Ammon's horn (tissue), 1 donor: ENCODE measurements at regions not wholly inside any gene's neighbourhood (a gene's known extent, or its start where the extent isn't known, plus 50 kb on each side); places are given as distances from the start of the nearest gene placed in this dataset.
"Not testable (repeated sequence)": the region's sequence is repeated elsewhere in the genome, so short reads cannot be mapped to it uniquely, and the experiment has no call there.

Experiments used
- DNase-seq: peaks from one replicate; pipeline ENCODE4 v3.0.0-alpha.2; 2016; ENCODE audit warnings: low spot score

DNA sequence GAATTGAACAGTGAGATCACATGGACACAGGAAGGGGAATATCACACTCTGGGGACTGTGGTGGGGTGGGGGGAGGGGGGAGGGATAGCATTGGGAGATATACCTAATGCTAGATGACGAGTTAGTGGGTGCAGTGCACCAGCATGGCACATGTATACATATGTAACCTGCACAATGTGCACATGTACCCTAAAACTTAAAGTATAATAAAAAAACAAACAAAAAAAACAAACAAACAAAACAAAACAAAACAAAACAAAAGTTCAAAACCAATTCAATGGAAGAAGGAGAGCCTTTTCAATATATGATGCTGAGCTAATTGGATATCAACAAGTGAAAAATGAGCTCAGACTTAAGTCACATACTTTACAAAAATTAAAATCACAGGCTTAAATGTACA, 592.8 kb downstream of the CBLN4 start:
- DNase-seq: not testable (repeated sequence)

DNA sequence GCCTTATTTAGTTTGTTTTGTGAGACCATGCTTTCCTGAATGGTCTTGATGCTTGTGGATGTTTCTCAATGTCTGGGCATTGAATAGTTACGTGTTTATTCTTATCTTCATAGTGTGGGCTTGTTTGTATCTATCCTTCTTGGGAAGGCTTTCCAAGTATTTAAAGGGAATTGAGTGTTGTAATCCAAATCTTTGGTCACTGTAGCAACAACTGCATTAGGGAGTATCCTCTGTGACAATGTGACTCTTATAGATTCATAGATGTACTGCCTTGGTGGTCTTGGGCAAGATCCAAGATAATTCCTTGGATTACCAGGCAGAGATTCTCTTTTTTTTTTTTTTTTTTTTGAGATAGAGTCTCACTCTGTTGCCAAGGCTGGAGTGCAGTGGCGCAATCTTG, 598.4 kb downstream of the CBLN4 start:
- DNase-seq: no peak

DNA sequence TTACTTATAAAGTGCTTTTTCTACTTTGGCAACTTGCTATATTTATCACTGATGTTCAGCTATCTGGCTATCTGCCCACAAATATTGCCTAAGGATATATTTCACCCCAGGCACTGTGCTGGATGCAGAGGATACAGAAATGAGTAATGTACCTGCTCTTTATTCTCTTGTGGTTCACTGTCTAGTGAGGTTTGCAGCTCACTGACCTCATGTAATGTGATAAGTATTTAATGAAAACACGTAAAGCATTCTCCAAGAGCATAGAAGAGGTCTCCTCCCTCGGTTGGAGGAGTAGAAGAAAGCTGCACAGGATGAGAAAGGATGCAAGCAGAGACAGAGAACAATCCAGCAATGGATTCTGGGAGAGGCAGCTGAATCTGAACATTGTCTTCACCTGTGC, 610.7 kb downstream of the CBLN4 start:
- DNase-seq: no peak

DNA sequence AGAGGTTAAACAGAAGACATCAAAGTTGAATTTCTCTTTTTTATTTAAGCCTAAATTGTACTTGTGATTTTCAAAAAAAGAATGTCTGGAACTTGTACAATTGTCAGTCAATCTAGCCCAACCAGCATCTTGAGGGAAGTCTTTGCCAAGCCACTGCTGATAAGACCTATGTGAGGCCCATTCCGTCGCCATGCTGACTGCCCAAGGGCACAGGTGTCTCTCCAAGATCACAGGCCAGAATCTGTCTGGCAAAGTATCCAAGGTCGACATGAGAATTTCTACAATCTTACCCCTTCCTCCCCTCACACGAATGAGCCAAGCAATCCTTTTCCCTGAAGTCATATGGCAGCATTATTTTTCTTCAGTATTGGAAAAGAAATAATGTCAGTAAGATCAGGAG, 614.5 kb downstream of the CBLN4 start:
- no peak for DNase-seq

DNA sequence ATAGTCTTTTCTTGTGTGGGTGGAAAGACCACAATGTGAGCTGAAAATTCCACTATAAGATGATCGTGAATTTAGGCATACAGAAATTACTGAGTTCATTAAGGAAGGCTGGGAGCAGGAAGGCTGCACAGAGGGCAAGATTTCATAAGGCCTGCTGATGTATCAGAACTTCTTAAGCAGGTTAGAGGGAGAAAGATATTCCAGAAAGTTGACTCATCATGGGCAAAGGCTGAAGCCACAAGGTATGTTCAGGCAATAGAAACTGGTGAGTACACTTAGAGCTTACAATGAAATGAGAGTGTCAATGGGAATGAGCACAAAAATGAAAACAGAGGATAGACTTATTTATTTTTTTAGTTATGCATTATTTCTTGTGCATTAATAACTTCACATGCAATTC, 618.6 kb downstream of the CBLN4 start:
- DNase-seq: no peak

DNA sequence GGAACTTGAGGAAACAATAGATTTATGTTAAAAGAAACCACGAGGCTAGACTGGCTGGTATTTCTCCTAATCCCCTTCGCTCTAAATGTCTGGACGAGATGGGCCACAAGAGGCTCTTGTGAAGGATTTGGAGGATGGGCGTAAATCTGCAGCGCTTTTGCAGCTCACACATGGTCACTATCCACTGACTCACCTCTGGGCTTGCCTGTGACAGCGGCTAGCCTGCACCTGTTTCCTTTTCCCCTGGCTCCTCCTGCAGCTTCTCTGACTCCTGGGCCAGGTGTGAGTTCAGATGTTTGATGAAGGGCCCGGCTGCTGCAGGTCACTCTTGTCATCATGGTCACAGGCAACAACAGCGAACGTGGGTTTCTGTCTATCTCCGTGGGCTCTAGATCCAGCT, 629.4 kb downstream of the CBLN4 start:
- no peak for DNase-seq

DNA sequence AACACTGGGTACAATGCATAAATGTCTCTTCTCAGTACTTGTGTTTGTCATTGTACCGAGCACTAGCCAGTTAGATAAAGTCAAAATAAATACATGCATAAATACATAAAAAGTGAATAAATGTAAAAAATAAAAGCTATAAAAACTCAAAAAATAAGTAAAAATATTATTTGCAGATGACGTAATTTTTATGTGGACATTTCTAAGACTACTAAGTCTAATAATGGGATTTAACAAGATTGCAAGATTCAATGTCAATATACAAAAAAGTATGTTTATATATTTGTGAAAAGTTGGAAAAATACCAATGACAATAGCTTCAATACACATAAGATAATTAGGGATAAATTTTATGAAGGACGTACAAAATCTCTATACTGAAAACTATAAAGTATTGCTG, 639.6 kb downstream of the CBLN4 start:
- DNase-seq: no peak

DNA sequence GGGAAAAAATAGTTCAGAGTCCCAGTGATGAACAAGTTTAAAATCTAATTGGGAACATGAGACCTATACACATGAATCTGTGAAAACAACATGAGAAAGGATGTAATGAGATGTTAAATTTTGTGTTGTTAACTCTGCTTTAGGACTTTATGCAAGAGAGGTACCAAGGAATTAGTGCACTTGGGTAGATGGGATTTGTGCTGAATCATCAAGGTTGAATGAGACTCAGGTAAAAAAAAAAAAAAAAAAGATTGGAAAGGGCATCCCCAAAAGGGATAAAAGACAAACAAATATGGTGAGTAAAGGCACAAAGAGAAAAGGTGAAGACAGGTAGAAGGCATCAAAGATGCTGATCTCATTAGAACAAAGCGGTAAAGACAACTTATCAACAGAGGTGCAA, 644.4 kb downstream of the CBLN4 start:
- DNase-seq: no peak

DNA sequence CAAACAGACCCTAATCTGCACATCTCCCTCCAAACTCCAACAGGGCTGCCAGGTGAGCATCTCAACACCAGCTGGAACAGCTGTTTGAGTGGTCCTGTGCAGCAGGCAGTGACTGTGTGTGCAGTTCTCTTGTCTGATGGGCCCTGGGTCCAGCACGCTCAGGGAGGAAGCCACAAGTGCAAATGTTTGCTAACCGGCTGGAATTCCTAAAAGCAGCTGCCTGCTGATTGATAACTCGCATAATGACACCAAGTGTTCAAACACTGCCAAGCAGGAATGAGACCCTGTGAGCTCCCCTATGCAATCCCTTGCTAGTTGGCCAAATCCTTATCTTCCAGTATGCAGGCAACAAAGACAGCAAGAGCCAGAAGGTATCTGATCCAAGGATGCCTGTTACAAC, 650.6 kb downstream of the CBLN4 start:
- DNase-seq: no peak

DNA sequence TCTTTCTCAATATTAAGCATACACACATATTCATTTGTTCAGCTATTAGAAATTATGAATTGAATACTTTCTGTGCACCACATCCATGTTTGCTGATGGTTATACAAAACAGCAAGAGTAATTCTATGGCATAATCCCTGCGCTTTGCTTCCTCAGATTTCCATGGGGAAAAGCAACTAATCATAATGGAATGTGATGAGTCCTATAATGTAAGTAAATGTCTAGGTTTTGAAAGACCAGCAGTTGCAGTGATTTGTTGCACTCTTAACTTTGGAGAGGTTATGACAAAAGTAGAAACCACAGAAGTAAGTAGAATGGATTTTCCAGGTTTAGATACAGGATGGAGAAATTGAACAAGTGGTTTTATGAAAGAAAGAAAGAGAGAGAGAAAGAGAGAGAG, 652.1 kb downstream of the CBLN4 start:
- no peak for DNase-seq

DNA sequence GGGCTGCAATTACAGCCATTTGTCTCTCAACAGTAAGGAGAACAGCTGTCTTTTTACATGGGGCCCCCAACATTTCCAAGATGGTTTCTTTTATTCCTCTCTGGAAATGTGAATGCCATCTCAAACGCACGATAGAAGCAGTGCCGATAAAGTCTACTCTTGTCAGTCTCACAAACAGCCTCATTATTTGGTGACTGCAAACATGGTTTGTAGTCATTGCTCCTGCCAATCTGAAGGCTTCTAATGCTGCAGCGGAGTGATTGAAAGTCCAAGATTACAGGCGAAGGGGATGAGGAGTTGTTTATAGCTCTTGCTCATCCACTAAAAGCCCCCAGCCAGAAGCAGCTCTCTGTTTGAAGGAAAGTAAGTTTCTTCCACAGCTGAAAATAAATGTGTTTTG, 657.1 kb downstream of the CBLN4 start:
- DNase-seq: no peak

DNA sequence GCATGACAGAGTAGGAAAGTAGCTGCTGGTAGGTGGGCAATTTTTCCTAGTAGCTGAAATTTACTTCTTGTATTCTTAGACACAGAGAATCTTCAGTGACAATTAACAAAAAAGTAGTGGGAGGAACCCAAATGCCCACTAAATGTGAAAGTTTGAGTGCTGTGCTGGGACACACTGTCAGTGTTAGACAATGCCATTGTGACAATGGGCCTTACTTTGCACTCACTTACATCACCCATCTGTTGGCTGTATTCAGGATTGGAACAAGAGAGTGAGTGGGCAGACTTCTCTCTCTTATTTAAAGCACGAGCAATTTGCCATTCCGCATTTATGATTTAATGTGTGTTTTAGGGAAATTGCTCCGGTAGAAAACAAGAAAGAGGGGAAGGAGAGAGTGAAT, 662.5 kb downstream of the CBLN4 start:
- no peak for DNase-seq

DNA sequence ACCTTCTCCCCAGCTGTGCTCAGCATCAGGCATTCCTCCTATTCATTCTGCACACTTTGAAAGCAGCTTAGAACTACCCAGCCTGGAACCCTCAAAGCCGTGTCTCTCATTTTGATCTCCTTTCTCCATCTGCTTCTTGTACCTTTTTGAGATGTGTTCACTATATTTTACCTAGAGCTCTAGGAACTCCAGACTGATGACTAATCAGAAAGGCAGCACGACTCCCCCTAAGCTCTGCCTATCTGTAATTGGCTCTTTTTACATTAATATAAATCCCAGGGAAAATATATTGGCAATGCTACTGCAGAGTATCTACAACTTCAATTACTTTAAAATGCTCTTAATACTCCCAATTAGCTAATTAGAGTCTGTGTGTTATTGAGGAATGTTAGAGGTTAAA, 671.5 kb downstream of the CBLN4 start:
- no peak for DNase-seq

DNA sequence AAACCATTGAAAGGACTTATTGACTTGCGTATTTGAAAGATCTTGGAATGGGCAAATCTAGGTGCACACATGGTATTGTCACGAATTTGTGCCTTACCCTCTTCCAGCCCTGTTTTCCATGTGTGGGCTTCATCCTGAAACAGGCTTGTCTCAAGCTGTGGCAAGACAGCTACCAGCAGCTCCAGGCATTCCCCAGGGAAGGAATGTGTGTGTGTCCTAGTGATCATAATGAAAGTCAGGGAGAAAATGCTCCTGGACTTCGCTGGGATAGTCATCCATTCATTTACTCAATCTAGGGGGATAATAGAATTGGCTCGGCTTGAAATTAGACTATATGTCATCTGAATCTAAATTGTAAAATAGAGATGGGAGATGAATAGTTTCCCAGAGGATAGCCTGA, 676.2 kb downstream of the CBLN4 start:
- DNase-seq: no peak

DNA sequence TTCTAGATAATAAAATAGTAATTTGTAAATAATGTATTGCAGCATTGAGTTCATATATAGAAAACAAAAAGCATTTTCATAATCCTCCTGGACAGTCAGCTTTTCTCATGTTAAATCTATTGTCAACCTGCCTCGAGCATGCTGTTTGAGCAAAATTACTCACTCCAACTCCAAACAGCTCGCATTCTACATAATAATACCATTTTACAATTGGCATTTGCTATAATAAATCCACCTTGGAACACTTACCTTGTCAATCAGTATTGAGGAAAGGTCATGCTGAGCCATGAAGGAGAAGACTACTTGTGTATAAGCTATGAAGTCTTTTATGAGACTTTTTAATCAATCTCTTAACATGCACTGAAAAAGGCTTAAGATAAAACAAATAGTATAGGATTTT, 682.6 kb downstream of the CBLN4 start:
- no peak for DNase-seq

DNA sequence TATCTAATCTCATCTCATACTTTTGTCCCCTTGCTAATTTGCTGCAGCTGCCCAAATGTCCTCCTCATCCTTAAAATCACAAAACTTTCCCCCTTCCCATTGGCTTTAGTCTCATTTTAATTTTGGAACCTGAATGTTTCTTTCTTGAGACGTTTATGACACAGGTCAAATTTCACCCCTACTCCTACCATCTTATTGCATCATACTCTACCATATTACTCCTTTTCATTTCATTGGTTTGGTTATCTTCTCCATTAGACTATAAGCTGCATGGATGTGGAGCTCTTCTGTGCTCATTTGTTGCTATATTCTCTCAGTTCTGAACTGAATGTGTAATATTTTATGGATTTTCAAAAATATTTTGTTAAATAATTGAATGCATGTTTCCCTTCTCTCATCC, 688.6 kb downstream of the CBLN4 start:
- DNase-seq: no peak

DNA sequence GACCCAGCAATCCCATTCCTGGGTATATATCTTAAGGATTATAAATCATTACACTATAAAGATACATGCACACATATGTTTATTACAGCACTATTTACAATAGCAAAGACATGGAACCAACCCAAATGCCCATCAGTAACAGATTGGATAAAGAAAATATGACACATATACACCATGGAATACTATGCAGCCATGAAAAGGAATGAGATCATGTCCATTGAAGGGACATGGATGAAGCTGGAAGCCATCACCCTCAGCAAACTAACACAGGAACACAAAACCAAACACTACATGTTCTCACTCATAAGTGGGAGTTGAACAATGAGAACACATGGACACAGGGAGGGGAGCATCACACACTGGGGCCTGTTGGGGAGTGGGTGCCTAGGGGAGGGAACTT, 694.5 kb downstream of the CBLN4 start:
- DNase-seq: not testable (repeated sequence)

DNA sequence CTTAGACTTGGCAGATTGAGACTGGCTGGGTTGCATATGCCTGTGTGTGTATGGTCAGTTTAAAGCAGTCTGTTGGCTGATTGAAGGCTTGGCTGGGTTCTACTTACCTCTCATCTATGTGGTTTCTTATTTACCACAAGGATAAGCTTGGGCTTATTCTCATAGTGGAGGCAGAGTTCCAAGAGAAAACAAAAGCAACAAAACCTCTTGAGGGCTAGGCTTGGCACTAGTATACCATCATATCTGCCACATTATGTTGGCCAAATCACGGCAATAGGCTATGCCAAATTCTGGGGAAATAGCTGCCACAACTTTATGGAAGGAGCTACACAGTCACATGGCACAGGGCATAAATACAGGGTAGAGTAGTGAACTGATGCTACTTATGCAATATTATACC, 714.1 kb downstream of the CBLN4 start:
- no peak for DNase-seq

DNA sequence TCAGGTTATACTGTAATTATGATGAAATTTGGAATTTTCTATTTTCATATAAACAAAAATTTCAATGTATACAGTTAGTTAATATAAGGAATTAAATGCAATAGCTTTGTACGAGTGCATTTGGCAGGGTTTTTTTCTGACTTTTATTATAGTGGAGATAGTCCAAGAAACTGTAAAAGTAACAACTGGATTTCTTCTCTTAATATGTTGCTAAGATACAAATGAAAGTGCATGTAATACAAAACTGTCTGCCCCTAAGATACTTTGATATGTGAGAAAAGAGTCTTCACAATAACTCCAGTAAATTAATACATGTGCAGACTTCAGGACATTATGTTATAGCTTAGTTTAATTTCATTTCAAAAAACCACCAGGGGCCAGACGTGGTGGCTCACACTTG, 721.4 kb downstream of the CBLN4 start:
- no peak for DNase-seq

DNA sequence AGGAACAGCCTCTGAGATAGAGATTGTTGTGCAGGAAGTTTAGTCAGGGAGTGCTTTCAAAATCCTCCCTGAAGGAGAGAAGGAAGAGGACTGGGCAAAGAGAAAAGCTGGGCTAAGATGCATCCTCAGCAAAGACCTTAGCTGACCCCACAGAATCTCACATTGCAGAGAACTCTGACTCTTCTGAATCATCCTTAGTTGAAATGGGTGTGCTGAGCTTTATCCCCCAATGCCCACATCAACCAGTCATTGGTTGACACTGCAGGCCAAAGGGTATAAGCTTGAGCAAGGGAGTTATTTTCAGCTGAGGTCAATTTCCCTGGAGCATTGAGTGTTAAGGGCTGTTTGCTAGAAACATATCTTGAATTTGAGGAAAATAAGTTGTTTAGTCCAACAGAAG, 732.2 kb downstream of the CBLN4 start:
- no peak for DNase-seq

DNA sequence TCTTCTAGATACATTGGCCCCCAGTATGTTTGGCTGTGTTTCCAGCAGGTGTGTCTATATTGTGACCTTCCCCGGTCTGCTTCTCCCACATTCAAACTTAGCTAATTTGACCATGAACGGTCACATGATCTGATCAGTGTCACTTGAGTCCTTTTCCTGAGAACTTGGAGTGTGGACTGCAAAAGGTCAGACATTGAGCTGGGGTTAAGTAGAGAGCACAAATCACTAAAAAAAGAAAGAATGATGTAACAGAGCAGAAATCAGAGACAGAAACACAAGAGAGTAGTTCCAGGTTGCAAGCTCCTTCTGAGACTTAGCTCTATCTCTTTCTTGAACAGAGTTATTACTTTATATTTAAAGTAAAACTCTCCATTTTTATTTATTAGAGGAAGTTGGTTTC, 733.9 kb downstream of the CBLN4 start:
- DNase-seq: no peak

DNA sequence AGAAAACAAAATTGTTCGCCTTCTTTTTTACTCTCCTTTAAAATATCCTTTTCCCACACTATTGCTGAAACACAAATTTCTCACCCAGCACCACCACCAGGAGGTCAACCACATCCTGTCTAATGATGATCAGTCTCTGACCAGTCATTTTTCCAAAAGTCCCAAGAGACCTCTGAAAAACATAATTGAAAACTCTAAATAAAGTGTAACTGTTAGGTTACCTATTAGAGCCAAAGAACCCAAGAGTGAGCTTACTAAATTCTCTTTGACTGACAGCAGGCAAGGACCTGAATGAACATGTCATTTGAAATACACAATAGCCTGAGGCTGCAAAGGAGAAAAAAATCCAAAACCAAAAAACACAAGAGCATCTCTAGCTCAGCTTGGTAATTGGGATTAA, 735.4 kb downstream of the CBLN4 start:
- DNase-seq: no peak

DNA sequence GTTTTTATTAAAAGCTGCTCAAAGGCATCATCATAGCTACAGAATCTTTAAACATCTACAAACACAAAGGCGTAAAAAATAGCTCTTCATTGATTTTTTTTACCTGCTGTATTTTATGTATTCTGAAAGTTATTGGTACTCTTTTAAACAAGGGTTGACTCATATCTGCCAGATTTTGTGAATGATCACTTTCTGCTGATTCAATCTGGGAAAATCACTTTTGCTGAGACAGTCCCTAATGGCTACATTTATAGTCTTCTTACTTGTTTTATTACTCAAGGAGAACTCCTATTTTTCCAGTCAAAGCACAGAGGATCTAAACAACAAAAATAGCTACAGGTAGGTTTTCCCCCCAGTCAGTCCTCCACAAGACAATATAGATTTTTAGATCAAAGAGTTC, 739.0 kb downstream of the CBLN4 start:
- no peak for DNase-seq

DNA sequence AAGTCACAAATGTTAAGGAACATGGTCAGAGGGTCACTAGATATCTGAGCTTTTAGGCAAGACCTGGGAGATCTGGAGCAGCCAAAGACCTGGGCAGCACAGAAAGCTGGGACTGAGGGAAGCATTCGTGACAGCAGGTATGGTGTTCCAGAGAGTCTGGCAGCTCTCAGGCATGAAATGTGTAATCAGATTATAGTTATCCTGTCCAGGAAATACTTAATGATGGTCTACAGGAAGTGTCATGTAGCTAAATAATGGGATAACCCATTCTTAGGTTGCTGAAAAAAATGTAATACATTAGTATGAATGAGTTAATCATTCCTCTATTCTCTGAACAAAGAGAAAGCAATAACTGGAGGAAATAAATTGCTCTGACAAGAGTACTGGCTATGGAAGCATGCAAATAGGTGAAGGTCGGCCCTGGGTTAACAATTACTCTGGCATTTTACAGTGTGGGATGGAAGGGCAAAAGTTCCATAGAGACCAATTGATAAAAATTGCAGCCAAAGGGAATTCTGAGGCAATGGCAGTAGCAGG, 740.5 kb downstream of the CBLN4 start:
- no peak for DNase-seq

DNA sequence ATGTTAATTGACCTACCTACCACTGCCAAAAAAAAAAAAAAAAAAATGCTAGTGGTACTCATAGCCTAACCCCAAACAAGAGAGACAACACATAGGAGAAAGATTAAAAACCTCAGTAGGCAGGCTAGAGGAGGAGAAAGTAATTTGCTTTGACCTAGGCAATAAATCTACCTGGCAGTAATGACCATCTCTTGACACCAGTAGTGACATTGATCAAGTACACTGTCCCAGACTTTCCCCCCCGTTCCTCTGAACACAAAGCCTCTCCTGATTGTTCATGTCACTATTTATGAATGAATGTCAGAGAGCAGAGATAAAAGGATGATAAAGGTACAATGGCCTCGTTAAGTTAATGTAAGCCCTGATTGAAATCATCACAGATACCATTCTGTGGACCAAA, 746.8 kb downstream of the CBLN4 start:
- DNase-seq: no peak
